SK-N-SH treated with all-trans-retinoic acid at 6 μM for 48 hours (cell line): ENCODE measurements at regions not wholly inside any gene's neighbourhood (a gene's known extent, or its start where the extent isn't known, plus 50 kb on each side); places are given as distances from the start of the nearest gene placed in this dataset.

Source experiments
- ATAC-seq: fragments of 200-7000 bp; cut with Tn5 transposase; 3 replicates; pipeline ENCODE4 v1.9.1; 2020; ENCODE audit warnings: mild to moderate bottlenecking, moderate library complexity
- BACH2 ChIP-seq: fragments of 250-450 bp; sonication (Bioruptor Pico); IDR thresholded peaks from 2 replicates; pipeline ENCODE4 v1.9.0; 2021; ENCODE audit warnings: mild to moderate bottlenecking, borderline replicate concordance
- CSDC2 ChIP-seq: fragments of 250-450 bp; sonication (Bioruptor Pico); IDR thresholded peaks from 2 replicates; pipeline ENCODE4 v1.5.0; 2020; ENCODE audit warnings: mild to moderate bottlenecking, moderate library complexity
- CSRNP3 ChIP-seq: fragments of 250-450 bp; sonication (Bioruptor Pico); IDR thresholded peaks from 2 replicates; pipeline ENCODE4 v1.5.1; 2021; ENCODE audit warnings: mild to moderate bottlenecking, moderate library complexity
- ESRRG ChIP-seq: fragments of 250-450 bp; sonication (Bioruptor Pico); IDR thresholded peaks from 2 replicates; pipeline ENCODE4 v1.6.1; 2021; ENCODE audit warnings: mild to moderate bottlenecking
- GLIS3 ChIP-seq: fragments of 250-450 bp; sonication (Bioruptor Pico); IDR thresholded peaks from 2 replicates; pipeline ENCODE4 v1.5.0; 2020; ENCODE audit warnings: mild to moderate bottlenecking, moderate library complexity
- ISL1 ChIP-seq: fragments of 250-450 bp; sonication (Bioruptor Pico); IDR thresholded peaks from 2 replicates; pipeline ENCODE4 v2.1.2; 2022; ENCODE audit warnings: mild to moderate bottlenecking, moderate library complexity
- OSR1 ChIP-seq: fragments of 250-450 bp; sonication (Bioruptor Pico); IDR thresholded peaks from 2 replicates; pipeline ENCODE4 v1.8.0; 2022; ENCODE audit warnings: moderate library complexity, mild to moderate bottlenecking, inconsistent platforms
- PATZ1 ChIP-seq: fragments of 250-450 bp; sonication (Bioruptor Pico); IDR thresholded peaks from 2 replicates; pipeline ENCODE4 v1.8.0; 2020; ENCODE audit warnings: mild to moderate bottlenecking, moderate library complexity, borderline replicate concordance
- PPARA ChIP-seq: fragments of 250-450 bp; sonication (Bioruptor Pico); IDR thresholded peaks from 2 replicates; pipeline ENCODE4 v1.5.0; 2020; ENCODE audit warnings: mild to moderate bottlenecking, borderline replicate concordance
- RARB ChIP-seq: fragments of 250-450 bp; sonication (Bioruptor Pico); IDR thresholded peaks from 2 replicates; pipeline ENCODE4 v1.8.0; 2021; ENCODE audit warnings: mild to moderate bottlenecking, moderate library complexity
- SNAI2 ChIP-seq: fragments of 250-450 bp; sonication (Bioruptor Pico); IDR thresholded peaks from 2 replicates; pipeline ENCODE4 v1.5.0; 2020; ENCODE audit warnings: mild to moderate bottlenecking, moderate library complexity
- TCF4 ChIP-seq: fragments of 250-450 bp; sonication (Bioruptor Pico); IDR thresholded peaks from 2 replicates; pipeline ENCODE4 v1.8.0; 2021; ENCODE audit warnings: mild to moderate bottlenecking, moderate library complexity, borderline replicate concordance
- TOX ChIP-seq: fragments of 250-450 bp; sonication (Bioruptor Pico); IDR thresholded peaks from 2 replicates; pipeline ENCODE4 v1.8.0; 2021; ENCODE audit warnings: mild to moderate bottlenecking, moderate library complexity, borderline replicate concordance
- ZC3H10 ChIP-seq: fragments of 250-450 bp; sonication (Bioruptor Pico); IDR thresholded peaks from 2 replicates; pipeline ENCODE4 v1.5.1; 2021; ENCODE audit warnings: mild to moderate bottlenecking, moderate library complexity
- ZFP3 ChIP-seq: fragments of 250-450 bp; sonication (Bioruptor Pico); IDR thresholded peaks from 2 replicates; pipeline ENCODE4 v1.5.0; 2020; ENCODE audit warnings: mild to moderate bottlenecking, moderate library complexity
- ZFP30 ChIP-seq: fragments of 450-650 bp; formaldehyde crosslinking; IDR thresholded peaks from 2 replicates; pipeline ENCODE4 v1.5.0; 2022; ENCODE audit warnings: mild to moderate bottlenecking, moderate library complexity
- ZNF565 ChIP-seq: fragments of 450-650 bp; formaldehyde crosslinking; conservative IDR thresholded peaks from 2 replicates; pipeline ENCODE4 v1.5.0; 2020; ENCODE audit warnings: low read depth, mild to moderate bottlenecking, moderate library complexity
- TF ChIP-seq, protein P1 (sequence below): fragments of 250-450 bp; sonication (Bioruptor Pico); IDR thresholded peaks from 2 replicates; pipeline ENCODE4 v1.8.0; 2021; ENCODE audit warnings: low read depth, mild to moderate bottlenecking, moderate library complexity, borderline replicate concordance
- TF ChIP-seq, protein P2 (sequence below): fragments of 250-450 bp; sonication (Bioruptor Pico); IDR thresholded peaks from 2 replicates; pipeline ENCODE4 v1.5.1; 2020; ENCODE audit warnings: low read depth, mild to moderate bottlenecking, moderate library complexity
- TF ChIP-seq, protein P3 (sequence below): fragments of 250-450 bp; sonication (Bioruptor Pico); IDR thresholded peaks from 2 replicates; pipeline ENCODE4 v1.5.0; 2020; ENCODE audit warnings: mild to moderate bottlenecking, moderate library complexity

DNA sequence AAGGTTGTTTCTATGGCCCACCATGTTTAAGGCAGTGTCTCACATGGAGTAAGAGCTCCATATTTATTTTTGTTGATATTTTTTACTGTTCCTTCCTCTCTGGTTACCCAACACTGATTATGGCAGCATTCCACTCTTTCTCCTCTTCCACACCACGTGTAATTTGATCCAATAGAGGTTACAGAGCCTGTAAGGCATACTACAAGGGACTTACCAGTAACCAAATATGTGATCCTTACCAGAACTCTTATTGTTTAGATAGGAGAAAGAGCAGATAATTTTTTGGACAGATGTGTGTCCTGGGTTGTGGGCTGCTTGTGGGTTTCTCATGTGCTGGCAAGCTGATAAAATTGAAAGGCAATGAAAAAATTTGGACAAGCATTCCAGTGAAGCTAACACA, 261.3 kb downstream of the TMEM167A start:
- no peak; the same call in 1 of the 3 replicates for ATAC-seq
- TF ChIP-seq BACH2 (CRISPR knock-in tag) (no peak), GLIS3 (no peak), TOX (no peak), ZFP30 (CRISPR knock-in tag) (no peak), CSDC2 (CRISPR knock-in tag) (no peak), OSR1 (no peak), TCF4 (CRISPR knock-in tag) (no peak)

DNA sequence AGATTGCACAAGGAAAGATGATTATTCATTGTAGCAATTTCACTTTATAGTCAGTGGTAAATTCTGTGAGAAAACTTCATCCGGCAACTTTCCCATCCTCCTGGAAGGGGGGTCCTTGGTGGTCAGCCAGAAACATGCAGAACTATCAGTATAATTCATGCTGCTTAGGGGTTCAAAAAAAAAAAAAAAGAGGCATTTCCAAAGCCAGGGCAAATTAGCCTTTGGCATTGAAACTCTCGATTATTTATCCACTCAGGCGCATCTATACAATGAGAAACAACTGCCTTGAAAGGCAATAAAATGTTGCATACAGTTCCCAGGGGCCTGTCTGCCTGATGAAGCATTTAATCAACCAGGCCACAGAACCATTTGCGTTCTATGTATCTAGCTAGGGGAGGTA, 263.3 kb downstream of the TMEM167A start:
- TF ChIP-seq, protein P1, sequence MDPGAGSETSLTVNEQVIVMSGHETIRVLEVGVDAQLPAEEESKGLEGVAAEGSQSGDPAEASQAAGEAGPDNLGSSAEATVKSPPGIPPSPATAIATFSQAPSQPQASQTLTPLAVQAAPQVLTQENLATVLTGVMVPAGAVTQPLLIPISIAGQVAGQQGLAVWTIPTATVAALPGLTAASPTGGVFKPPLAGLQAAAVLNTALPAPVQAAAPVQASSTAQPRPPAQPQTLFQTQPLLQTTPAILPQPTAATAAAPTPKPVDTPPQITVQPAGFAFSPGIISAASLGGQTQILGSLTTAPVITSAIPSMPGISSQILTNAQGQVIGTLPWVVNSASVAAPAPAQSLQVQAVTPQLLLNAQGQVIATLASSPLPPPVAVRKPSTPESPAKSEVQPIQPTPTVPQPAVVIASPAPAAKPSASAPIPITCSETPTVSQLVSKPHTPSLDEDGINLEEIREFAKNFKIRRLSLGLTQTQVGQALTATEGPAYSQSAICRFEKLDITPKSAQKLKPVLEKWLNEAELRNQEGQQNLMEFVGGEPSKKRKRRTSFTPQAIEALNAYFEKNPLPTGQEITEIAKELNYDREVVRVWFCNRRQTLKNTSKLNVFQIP (CRISPR knock-in tag): no peak
- TF ChIP-seq ZFP30 (CRISPR knock-in tag) (no peak), PPARA (no peak), TCF4 (CRISPR knock-in tag) (no peak), ZFP3 (no peak), OSR1 (no peak), ZC3H10 (no peak), PATZ1 (CRISPR knock-in tag) (no peak), ZNF565 (CRISPR knock-in tag) (no peak), BACH2 (CRISPR knock-in tag) (no peak), CSDC2 (CRISPR knock-in tag) (no peak), CSRNP3 (CRISPR knock-in tag) (no peak)
- TF ChIP-seq, protein P2, sequence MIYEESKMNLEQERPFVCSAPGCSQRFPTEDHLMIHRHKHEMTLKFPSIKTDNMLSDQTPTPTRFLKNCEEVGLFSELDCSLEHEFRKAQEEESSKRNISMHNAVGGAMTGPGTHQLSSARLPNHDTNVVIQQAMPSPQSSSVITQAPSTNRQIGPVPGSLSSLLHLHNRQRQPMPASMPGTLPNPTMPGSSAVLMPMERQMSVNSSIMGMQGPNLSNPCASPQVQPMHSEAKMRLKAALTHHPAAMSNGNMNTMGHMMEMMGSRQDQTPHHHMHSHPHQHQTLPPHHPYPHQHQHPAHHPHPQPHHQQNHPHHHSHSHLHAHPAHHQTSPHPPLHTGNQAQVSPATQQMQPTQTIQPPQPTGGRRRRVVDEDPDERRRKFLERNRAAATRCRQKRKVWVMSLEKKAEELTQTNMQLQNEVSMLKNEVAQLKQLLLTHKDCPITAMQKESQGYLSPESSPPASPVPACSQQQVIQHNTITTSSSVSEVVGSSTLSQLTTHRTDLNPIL (CRISPR knock-in tag): no peak
- TF ChIP-seq, protein P3, sequence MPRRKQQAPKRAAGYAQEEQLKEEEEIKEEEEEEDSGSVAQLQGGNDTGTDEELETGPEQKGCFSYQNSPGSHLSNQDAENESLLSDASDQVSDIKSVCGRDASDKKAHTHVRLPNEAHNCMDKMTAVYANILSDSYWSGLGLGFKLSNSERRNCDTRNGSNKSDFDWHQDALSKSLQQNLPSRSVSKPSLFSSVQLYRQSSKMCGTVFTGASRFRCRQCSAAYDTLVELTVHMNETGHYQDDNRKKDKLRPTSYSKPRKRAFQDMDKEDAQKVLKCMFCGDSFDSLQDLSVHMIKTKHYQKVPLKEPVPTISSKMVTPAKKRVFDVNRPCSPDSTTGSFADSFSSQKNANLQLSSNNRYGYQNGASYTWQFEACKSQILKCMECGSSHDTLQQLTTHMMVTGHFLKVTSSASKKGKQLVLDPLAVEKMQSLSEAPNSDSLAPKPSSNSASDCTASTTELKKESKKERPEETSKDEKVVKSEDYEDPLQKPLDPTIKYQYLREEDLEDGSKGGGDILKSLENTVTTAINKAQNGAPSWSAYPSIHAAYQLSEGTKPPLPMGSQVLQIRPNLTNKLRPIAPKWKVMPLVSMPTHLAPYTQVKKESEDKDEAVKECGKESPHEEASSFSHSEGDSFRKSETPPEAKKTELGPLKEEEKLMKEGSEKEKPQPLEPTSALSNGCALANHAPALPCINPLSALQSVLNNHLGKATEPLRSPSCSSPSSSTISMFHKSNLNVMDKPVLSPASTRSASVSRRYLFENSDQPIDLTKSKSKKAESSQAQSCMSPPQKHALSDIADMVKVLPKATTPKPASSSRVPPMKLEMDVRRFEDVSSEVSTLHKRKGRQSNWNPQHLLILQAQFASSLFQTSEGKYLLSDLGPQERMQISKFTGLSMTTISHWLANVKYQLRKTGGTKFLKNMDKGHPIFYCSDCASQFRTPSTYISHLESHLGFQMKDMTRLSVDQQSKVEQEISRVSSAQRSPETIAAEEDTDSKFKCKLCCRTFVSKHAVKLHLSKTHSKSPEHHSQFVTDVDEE (CRISPR knock-in tag): no peak
- no peak for ATAC-seq

GRCh38 chr5:82812575-82812974, 264.6 kb downstream of the TMEM167A start:
- TF ChIP-seq SNAI2 (CRISPR knock-in tag) (no peak), TCF4 (CRISPR knock-in tag) (no peak), CSDC2 (CRISPR knock-in tag) (no peak), ESRRG (CRISPR knock-in tag) (no peak), RARB (CRISPR knock-in tag) (no peak), CSRNP3 (CRISPR knock-in tag) (no peak), BACH2 (CRISPR knock-in tag) (no peak), OSR1 (no peak), ISL1 (CRISPR knock-in tag) (no peak)
- TF ChIP-seq, protein P2 (CRISPR knock-in tag): no peak
- TF ChIP-seq, all 23 proteins: peak for 0
- ATAC-seq: no peak
